Limb (tissue), 2 donors: ENCODE measurements at regions not wholly inside any gene's neighbourhood (a gene's known extent, or its start where the extent isn't known, plus 50 kb on each side); places are given as distances from the start of the nearest gene placed in this dataset.

Source experiments
- DNase-seq, 2 donors: peaks; one replicate each; pipeline ENCODE4 v3.0.0-alpha.2; 2016; ENCODE audit errors: extremely low spot score in 2 of 2

GRCh38 chr12:111085096-111085495, 164.7 kb upstream of the MYL2 start:
- DNase-seq = no peak

GRCh38 chr12:111084605-111085004, 164.2 kb upstream of the MYL2 start:
- no peak for DNase-seq

GRCh38 chr12:111084158-111084557, 163.8 kb upstream of the MYL2 start:
- DNase-seq = no peak

- DNase-seq = no peak
Measured at GRCh38 chr12:111081600-111081999, 161.2 kb upstream of the MYL2 start.

- DNase-seq = no peak
Measured at GRCh38 chr12:111078731-111079130, 158.4 kb upstream of the MYL2 start.

GRCh38 chr12:111076611-111077451, 156.5 kb upstream of the MYL2 start:
- no peak for DNase-seq

GRCh38 chr12:111076199-111076598, 155.8 kb upstream of the MYL2 start:
- no peak for DNase-seq

- no peak for DNase-seq
Measured at GRCh38 chr12:111074965-111075364, 154.6 kb upstream of the MYL2 start.

- no peak for DNase-seq
Measured at GRCh38 chr12:111074559-111074958, 154.2 kb upstream of the MYL2 start.

- no peak for DNase-seq
Measured at GRCh38 chr12:111073370-111073769, 153.0 kb upstream of the MYL2 start.

- DNase-seq = no peak
Measured at GRCh38 chr12:111072299-111072698, 151.9 kb upstream of the MYL2 start.

- no peak for DNase-seq
Measured at GRCh38 chr12:111069886-111070285, 149.5 kb upstream of the MYL2 start.

- no peak for DNase-seq
Measured at GRCh38 chr12:111068290-111068689, 147.9 kb upstream of the MYL2 start.

GRCh38 chr12:111067498-111067897, 147.1 kb upstream of the MYL2 start:
- DNase-seq = no peak

GRCh38 chr12:111066744-111067437, 146.5 kb upstream of the MYL2 start:
- DNase-seq = no peak

GRCh38 chr12:111064982-111065381, 144.6 kb upstream of the MYL2 start:
- no peak for DNase-seq

GRCh38 chr12:111064154-111064553, 143.8 kb upstream of the MYL2 start:
- no peak for DNase-seq

GRCh38 chr12:111063295-111064026, 143.1 kb upstream of the MYL2 start:
- DNase-seq = no peak

GRCh38 chr12:111057701-111058425, 137.5 kb upstream of the MYL2 start:
- DNase-seq = no peak

- DNase-seq = no peak
Measured at GRCh38 chr12:111056618-111057521, 136.5 kb upstream of the MYL2 start.
